HUDEP-2 (cell line): ENCODE measurements at regions not wholly inside any gene's neighbourhood (a gene's known extent, or its start where the extent isn't known, plus 50 kb on each side); places are given as distances from the start of the nearest gene placed in this dataset.

Source experiments
- DNase-seq, 76 experiments: peaks; one replicate each; lab custom pipeline; 2025; ENCODE audit not compliant: unreplicated experiment in 76 of 76; lab: John Stamatoyannopoulos, UW

GRCh38 chr13:67877031-67877430, 646.9 kb upstream of the PCDH9 start:
- DNase-seq, result no peak

GRCh38 chr13:67867206-67867605, 637.1 kb upstream of the PCDH9 start:
- DNase-seq, result no peak

GRCh38 chr13:67860315-67860714, 630.2 kb upstream of the PCDH9 start:
- DNase-seq, result no peak

- DNase-seq, result no peak
These were observed 629.8 kb upstream of the PCDH9 start for GRCh38 chr13:67859904-67860303.

- DNase-seq, result no peak
These were observed 627.6 kb upstream of the PCDH9 start for GRCh38 chr13:67857581-67858310.

GRCh38 chr13:67856955-67857354, 626.8 kb upstream of the PCDH9 start:
- DNase-seq, result no peak

GRCh38 chr13:67855741-67856238, 625.7 kb upstream of the PCDH9 start:
- no peak for DNase-seq

- no peak for DNase-seq
These were observed 624.9 kb upstream of the PCDH9 start for GRCh38 chr13:67854990-67855389.

GRCh38 chr13:67844574-67844973, 614.4 kb upstream of the PCDH9 start:
- no peak for DNase-seq

- no peak for DNase-seq
These were observed 610.9 kb upstream of the PCDH9 start for GRCh38 chr13:67841071-67841470.

GRCh38 chr13:67833564-67833963, 603.4 kb upstream of the PCDH9 start:
- no peak for DNase-seq

GRCh38 chr13:67829641-67830040, 599.5 kb upstream of the PCDH9 start:
- DNase-seq, result no peak

GRCh38 chr13:67827992-67828391, 597.9 kb upstream of the PCDH9 start:
- no peak for DNase-seq

GRCh38 chr13:67821606-67822005, 591.5 kb upstream of the PCDH9 start:
- DNase-seq, result no peak

GRCh38 chr13:67806796-67807195, 576.7 kb upstream of the PCDH9 start:
- no peak for DNase-seq

GRCh38 chr13:67803118-67803517, 573.0 kb upstream of the PCDH9 start:
- no peak for DNase-seq

GRCh38 chr13:67792151-67792676, 562.1 kb upstream of the PCDH9 start:
- DNase-seq, result no peak

- no peak for DNase-seq
These were observed 560.9 kb upstream of the PCDH9 start for GRCh38 chr13:67791047-67791446.

GRCh38 chr13:67776151-67776550, 546.0 kb upstream of the PCDH9 start:
- DNase-seq, result no peak

- no peak for DNase-seq
These were observed 545.2 kb upstream of the PCDH9 start for GRCh38 chr13:67775359-67775758.

- no peak for DNase-seq
These were observed 542.8 kb upstream of the PCDH9 start for GRCh38 chr13:67772807-67773453.

- no peak for DNase-seq
These were observed 541.0 kb upstream of the PCDH9 start for GRCh38 chr13:67771106-67771505.
